Liver (tissue), 8 donors: ENCODE measurements at regions not wholly inside any gene's neighbourhood (a gene's known extent, or its start where the extent isn't known, plus 50 kb on each side); places are given as distances from the start of the nearest gene placed in this dataset.

Source experiments
- DNase-seq: peaks from one replicate; pipeline ENCODE4 v3.0.0-alpha.2; 2017; ENCODE audit warnings: low spot score
- H3K27ac ChIP-seq, 2 donors: one replicate each; pipeline ENCODE4 v1.7.0; 2013; ENCODE audit warnings: inconsistent platforms in 2 of 2, low read length in 2 of 2, control low read depth in 1 of 2, low read depth in 1 of 2, mild to moderate bottlenecking in 1 of 2
- H3K27me3 ChIP-seq, 4 donors: one replicate each; pipeline versions ENCODE4 v1.6.1 to v1.7.0; 2013; ENCODE audit warnings: low read length in 3 of 4, inconsistent platforms in 1 of 4, mild to moderate bottlenecking in 1 of 4, moderate library complexity in 1 of 4; ENCODE audit not compliant: control insufficient read depth in 4 of 4, insufficient read depth in 4 of 4
- H3K36me3 ChIP-seq, 4 donors: one replicate each; pipeline versions ENCODE4 v1.6.1 to v1.7.0; 2013; ENCODE audit warnings: low read length in 3 of 4, mild to moderate bottlenecking in 3 of 4, low read depth in 1 of 4, moderate library complexity in 1 of 4; ENCODE audit not compliant: control insufficient read depth in 4 of 4, insufficient read depth in 3 of 4
- H3K4me1 ChIP-seq, 4 donors: one replicate each; pipeline versions ENCODE4 v1.6.1 to v1.7.0; 2013; ENCODE audit warnings: low read length in 3 of 4, mild to moderate bottlenecking in 3 of 4, moderate library complexity in 1 of 4; ENCODE audit not compliant: control insufficient read depth in 4 of 4, insufficient read depth in 4 of 4
- H3K4me3 ChIP-seq, 3 donors: one replicate each; pipeline versions ENCODE4 v1.6.1 to v1.7.0; 2013; ENCODE audit warnings: low read length in 3 of 3, control low read depth in 1 of 3, low read depth in 1 of 3, mild to moderate bottlenecking in 1 of 3
- H3K9ac ChIP-seq, 2 donors: one replicate each; pipeline ENCODE4 v1.7.0; 2013; ENCODE audit warnings: low read length in 2 of 2, mild to moderate bottlenecking in 2 of 2, moderate library complexity in 2 of 2, control low read depth in 1 of 2, low read depth in 1 of 2
- H3K9me3 ChIP-seq, 4 donors: one replicate each; pipeline versions ENCODE4 v1.6.1 to v1.7.0; 2013; ENCODE audit warnings: low read length in 3 of 4; ENCODE audit not compliant: control insufficient read depth in 4 of 4
- FOXA1 ChIP-seq: IDR thresholded peaks from 2 replicates; pipeline ENCODE4 v1.6.1; 2016; ENCODE audit warnings: antibody characterized with exemption
- FOXA2 ChIP-seq: IDR thresholded peaks from 2 replicates; pipeline ENCODE4 v1.6.1; 2016; ENCODE audit warnings: antibody characterized with exemption
- GABPA ChIP-seq, 2 donors: IDR thresholded peaks in 1 of 2; conservative IDR thresholded peaks in 1 of 2; 2 replicates each; pipeline ENCODE4 v1.6.1; 2016; ENCODE audit warnings: antibody characterized with exemption in 2 of 2, mild to moderate bottlenecking in 1 of 2, moderate library complexity in 1 of 2
- HNF4A ChIP-seq, 2 donors: conservative IDR thresholded peaks; 2 replicates each; pipeline ENCODE4 v1.6.1; 2016; ENCODE audit warnings: antibody characterized with exemption in 2 of 2, mild to moderate bottlenecking in 2 of 2
- HNF4G ChIP-seq: IDR thresholded peaks from 2 replicates; pipeline ENCODE4 v1.6.1; 2016; ENCODE audit warnings: antibody characterized with exemption
- JUND ChIP-seq, 2 donors: IDR thresholded peaks; 2 replicates each; pipeline ENCODE4 v1.6.1; 2016; ENCODE audit warnings: antibody characterized with exemption in 2 of 2
- RAD21 ChIP-seq, 2 donors: IDR thresholded peaks; 2 replicates each; pipeline ENCODE4 v1.6.1; 2016; ENCODE audit warnings: antibody characterized with exemption in 2 of 2, mild to moderate bottlenecking in 2 of 2
- RXRA ChIP-seq, 2 donors: IDR thresholded peaks; 2 replicates each; pipeline ENCODE4 v1.6.1; 2017 to 2018; ENCODE audit warnings: antibody characterized with exemption in 2 of 2, mild to moderate bottlenecking in 1 of 2
- SP1 ChIP-seq: IDR thresholded peaks from 2 replicates; pipeline ENCODE4 v1.6.1; 2018; ENCODE audit warnings: antibody characterized with exemption, mild to moderate bottlenecking
- TAF1 ChIP-seq: conservative IDR thresholded peaks from 2 replicates; pipeline ENCODE4 v1.6.1; 2016; ENCODE audit warnings: antibody characterized with exemption, mild to moderate bottlenecking
- YY1 ChIP-seq: IDR thresholded peaks from 2 replicates; pipeline ENCODE4 v1.6.1; 2016; ENCODE audit warnings: antibody characterized with exemption, mild to moderate bottlenecking
- WGBS: extraction: QIAGEN DNeasy Blood & Tissue Kit; methylation state at CpG from one replicate; pipeline ENCODE4 v1.1.7; 2013; 5-methylcytosine and 5-hydroxymethylcytosine counted together
- TF ChIP-seq, protein P1 (sequence below): fragments of 150-350 bp; IDR thresholded peaks from 2 replicates; pipeline ENCODE4 v1.5.1; 2017; ENCODE audit warnings: improper control_type of control experiment, low read depth, low read length; ENCODE audit not compliant: missing input control
- TF ChIP-seq, protein P2 (sequence below): IDR thresholded peaks from 2 replicates; pipeline ENCODE4 v1.6.1; 2016; ENCODE audit warnings: antibody characterized with exemption
- TF ChIP-seq, protein P3 (sequence below): IDR thresholded peaks from 2 replicates; pipeline ENCODE4 v1.6.1; 2016; ENCODE audit warnings: antibody characterized with exemption, mild to moderate bottlenecking
- donor health status: healthy.
- donor health status: healthy.
- donor health status: healthy.
- donor health status: healthy.
- donor health status: healthy.

DNA sequence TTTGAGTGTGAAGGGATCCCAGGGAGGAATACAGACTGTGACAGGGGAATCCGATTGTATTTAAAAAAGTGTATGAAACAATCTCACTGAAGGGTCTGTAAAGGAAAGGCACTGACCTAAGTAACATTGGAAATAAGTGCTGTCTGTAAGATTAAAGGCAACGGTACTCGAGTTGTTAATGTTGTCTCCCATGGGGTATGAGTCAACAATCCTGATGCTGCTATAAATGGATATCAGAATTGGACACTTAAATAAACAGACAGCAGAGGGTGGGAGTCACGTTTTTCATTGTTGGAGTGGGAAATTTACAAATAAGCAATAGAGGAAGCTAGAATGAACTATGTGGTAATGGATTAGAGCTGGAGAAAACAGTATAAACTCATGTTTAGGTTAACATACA is 452.4 kb upstream of the RGPD4 start:
- WGBS = 46% methylated on average over 4 of the region's 4 CpGs
- Histone ChIP-seq H3K4me3 (no peak overlapping the region), H3K9me3 (no peaks in the 10 kb centered on the region), H3K27ac (no peak overlapping the region), H3K36me3 (no peaks in the 10 kb centered on the region), H3K27me3 (no peaks in the 10 kb centered on the region), H3K9ac (no peak overlapping the region), H3K4me1 (peaks cover 0 to 1% (median 0%) of the 10 kb centered on the region in 4 donors)
- TF ChIP-seq RAD21 (IDR thresholded peaks at IDR 0.05) = no peak
- no peak for TF ChIP-seq TAF1
- TF ChIP-seq YY1 = no peak
- no peak for TF ChIP-seq GABPA (IDR thresholded peaks at IDR 0.05 in 1 of 2, conservative IDR thresholded peaks at IDR 0.05 in 1 of 2)
- TF ChIP-seq, protein P1, sequence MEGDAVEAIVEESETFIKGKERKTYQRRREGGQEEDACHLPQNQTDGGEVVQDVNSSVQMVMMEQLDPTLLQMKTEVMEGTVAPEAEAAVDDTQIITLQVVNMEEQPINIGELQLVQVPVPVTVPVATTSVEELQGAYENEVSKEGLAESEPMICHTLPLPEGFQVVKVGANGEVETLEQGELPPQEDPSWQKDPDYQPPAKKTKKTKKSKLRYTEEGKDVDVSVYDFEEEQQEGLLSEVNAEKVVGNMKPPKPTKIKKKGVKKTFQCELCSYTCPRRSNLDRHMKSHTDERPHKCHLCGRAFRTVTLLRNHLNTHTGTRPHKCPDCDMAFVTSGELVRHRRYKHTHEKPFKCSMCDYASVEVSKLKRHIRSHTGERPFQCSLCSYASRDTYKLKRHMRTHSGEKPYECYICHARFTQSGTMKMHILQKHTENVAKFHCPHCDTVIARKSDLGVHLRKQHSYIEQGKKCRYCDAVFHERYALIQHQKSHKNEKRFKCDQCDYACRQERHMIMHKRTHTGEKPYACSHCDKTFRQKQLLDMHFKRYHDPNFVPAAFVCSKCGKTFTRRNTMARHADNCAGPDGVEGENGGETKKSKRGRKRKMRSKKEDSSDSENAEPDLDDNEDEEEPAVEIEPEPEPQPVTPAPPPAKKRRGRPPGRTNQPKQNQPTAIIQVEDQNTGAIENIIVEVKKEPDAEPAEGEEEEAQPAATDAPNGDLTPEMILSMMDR = no peak
- no peak for DNase-seq

DNA sequence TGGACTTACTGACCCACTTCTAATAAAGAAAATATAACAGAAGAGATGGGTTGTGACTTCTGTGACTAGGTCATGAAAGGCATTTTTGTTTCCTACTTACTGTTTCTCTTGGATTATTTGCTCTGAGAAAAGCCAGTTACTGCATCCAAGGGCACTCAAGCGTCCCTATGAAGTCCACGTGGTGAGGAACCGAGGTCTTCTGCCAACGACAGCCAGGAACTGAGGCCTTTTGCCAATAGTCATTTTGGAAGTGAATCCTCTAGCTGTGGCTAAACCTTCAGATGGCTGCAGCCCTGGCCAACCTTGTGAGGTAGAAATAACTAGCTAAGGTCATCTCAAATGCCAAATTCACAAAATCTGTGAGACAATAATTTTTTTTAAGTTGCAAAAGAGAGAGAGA is 449.8 kb upstream of the RGPD4 start:
- no peak for DNase-seq
- no peaks in the 10 kb centered on the region for H3K9me3 ChIP-seq
- TF ChIP-seq RXRA (IDR thresholded peaks at IDR 0.05) (no peak), YY1 (no peak), HNF4A (conservative IDR thresholded peaks at IDR 0.05) (no peak), FOXA1 (no peak), SP1 (no peak), RAD21 (IDR thresholded peaks at IDR 0.05) (no peak), FOXA2 (no peak), JUND (IDR thresholded peaks at IDR 0.05) (no peak), GABPA (IDR thresholded peaks at IDR 0.05 in 1 of 2, conservative IDR thresholded peaks at IDR 0.05 in 1 of 2) (no peak), HNF4G (no peak)
- TF ChIP-seq, protein P2, sequence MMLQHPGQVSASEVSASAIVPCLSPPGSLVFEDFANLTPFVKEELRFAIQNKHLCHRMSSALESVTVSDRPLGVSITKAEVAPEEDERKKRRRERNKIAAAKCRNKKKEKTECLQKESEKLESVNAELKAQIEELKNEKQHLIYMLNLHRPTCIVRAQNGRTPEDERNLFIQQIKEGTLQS = no peak
- TF ChIP-seq, protein P1 = no peak
- TF ChIP-seq, protein P3, sequence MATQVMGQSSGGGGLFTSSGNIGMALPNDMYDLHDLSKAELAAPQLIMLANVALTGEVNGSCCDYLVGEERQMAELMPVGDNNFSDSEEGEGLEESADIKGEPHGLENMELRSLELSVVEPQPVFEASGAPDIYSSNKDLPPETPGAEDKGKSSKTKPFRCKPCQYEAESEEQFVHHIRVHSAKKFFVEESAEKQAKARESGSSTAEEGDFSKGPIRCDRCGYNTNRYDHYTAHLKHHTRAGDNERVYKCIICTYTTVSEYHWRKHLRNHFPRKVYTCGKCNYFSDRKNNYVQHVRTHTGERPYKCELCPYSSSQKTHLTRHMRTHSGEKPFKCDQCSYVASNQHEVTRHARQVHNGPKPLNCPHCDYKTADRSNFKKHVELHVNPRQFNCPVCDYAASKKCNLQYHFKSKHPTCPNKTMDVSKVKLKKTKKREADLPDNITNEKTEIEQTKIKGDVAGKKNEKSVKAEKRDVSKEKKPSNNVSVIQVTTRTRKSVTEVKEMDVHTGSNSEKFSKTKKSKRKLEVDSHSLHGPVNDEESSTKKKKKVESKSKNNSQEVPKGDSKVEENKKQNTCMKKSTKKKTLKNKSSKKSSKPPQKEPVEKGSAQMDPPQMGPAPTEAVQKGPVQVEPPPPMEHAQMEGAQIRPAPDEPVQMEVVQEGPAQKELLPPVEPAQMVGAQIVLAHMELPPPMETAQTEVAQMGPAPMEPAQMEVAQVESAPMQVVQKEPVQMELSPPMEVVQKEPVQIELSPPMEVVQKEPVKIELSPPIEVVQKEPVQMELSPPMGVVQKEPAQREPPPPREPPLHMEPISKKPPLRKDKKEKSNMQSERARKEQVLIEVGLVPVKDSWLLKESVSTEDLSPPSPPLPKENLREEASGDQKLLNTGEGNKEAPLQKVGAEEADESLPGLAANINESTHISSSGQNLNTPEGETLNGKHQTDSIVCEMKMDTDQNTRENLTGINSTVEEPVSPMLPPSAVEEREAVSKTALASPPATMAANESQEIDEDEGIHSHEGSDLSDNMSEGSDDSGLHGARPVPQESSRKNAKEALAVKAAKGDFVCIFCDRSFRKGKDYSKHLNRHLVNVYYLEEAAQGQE = no peak
- no peak overlapping the region for H3K4me3 ChIP-seq
- no peak overlapping the region for H3K27ac ChIP-seq
- H3K36me3 ChIP-seq = no peaks in the 10 kb centered on the region
- H3K4me1 ChIP-seq = peaks cover 0 to 1% (median 0%) of the 10 kb centered on the region in 4 donors
- no peak overlapping the region for H3K9ac ChIP-seq
- 55% methylated on average over 4 of the region's 4 CpGs for WGBS
- no peaks in the 10 kb centered on the region for H3K27me3 ChIP-seq
